Neural cell (in vitro differentiated cells): ENCODE measurements at regions not wholly inside any gene's neighbourhood (a gene's known extent, or its start where the extent isn't known, plus 50 kb on each side); places are given as distances from the start of the nearest gene placed in this dataset.

Source experiments
- CTCF ChIP-seq: fragments of 450-650 bp; IDR thresholded peaks from 2 replicates; pipeline ENCODE4 v1.5.1; 2014; ENCODE audit warnings: antibody characterized with exemption, mild to moderate bottlenecking, moderate library complexity; ENCODE audit not compliant: poor library complexity, severe bottlenecking
- EP300 ChIP-seq: fragments of 450-650 bp; conservative IDR thresholded peaks from 2 replicates; pipeline ENCODE4 v1.6.1; 2014; ENCODE audit warnings: antibody characterized with exemption, mild to moderate bottlenecking, moderate library complexity; ENCODE audit not compliant: poor library complexity, severe bottlenecking

DNA sequence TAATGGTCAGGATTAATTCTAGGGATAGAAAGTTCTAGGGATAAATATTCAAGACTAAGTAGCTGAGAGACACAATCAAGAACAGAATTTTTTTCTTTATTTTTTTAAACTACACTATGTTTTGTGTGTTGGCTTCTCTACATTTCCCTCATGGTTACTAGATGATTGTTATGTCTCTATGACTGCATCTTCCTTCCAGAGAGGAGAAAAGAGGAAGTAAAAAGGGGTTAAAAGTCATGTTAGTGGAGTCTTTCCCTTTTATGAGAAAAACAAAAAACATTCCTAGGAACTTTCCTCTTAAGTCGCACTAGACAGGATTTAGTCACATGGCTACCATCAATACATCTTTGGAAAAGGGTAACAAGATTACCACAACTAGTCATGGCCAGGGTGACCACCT, 375.0 kb downstream of the KCNJ2 start:
- TF ChIP-seq CTCF: no peak
- TF ChIP-seq EP300: no peak
